NCI-H82 treated with DMSO at 0.1 percent for 48 hours (cell line): ENCODE measurements at regions not wholly inside any gene's neighbourhood (a gene's known extent, or its start where the extent isn't known, plus 50 kb on each side); places are given as distances from the start of the nearest gene placed in this dataset.
"Not testable (repeated sequence)": the region's sequence is repeated elsewhere in the genome, so short reads cannot be mapped to it uniquely, and the experiment has no call there.

Experiments
- DNase-seq: peaks from one replicate; lab custom pipeline; 2025; ENCODE audit not compliant: unreplicated experiment; lab: John Stamatoyannopoulos, UW

DNA sequence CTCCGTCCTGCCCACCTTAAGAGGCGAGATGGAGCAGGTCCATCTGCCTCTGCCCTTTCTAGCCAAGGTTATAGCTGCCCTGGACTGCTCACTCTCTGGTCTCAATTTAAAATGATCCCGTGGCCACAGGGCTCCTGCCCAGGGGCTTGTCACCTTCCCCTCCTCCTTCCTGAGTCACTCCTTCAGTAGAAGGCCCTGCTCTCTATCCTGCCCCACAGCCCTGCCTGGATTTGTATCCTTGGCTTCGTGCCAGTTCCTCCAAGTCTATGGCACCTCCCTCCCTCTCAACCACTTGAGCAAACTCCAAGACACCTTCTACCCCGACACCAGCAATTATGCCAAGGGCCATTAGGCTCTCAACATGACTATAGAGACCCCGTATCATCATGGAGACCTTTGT is 105.3 kb upstream of the PZP start:
- DNase-seq: not testable (repeated sequence)

DNA sequence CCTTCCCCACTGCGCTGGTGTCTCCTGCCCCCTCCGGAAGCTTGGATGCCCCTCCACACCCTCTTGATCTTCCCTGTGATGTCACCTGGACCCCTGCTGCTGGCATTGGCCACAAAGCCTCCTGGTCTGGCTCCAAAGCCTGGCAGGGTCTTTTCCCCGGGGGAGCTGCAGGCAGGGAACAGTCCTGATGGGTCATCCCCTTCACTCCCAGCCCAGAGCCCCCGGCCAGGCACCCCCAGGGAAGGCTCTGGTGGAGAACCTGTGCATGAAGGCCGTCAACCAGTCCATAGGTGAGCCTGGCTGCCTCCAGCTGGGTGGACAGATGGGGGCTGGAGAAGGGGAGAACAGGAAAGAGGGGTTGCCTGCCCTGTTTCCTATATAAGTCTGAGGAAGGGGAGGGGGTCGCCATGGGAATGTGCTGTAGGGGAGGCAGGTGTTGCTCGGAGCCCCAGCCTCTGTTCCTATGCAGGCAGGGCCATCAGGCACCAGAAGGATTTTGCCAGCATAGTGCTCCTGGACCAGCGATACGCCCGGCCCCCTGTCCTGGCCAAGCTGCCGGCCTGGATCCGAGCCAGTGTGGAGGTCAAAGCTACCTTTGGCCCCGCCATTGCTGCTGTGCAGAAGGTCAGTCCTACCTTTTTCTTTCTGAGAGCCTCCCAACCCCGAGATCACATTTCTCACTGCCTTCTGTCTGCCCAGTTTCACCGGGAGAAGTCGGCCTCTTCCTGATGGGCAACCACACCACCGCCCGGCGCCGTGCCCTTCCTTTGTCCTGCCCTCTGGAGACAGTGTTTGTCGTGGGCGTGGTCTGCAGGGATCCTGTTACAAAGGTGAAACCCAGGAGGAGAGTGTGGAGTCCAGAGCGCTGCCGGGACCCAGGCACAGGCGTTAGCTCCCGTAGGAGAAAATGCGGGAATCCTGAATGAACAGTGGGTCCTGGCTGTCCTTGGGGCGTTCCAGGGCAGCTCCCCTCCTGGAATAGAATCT is 104.5 kb upstream of the PZP start:
- not testable (repeated sequence) for DNase-seq

GRCh38 chr12:9311454-9311853 is 103.3 kb upstream of the PZP start:
- not testable (repeated sequence) for DNase-seq

GRCh38 chr12:9310645-9311044 is 102.5 kb upstream of the PZP start:
- DNase-seq: not testable (repeated sequence)

DNA sequence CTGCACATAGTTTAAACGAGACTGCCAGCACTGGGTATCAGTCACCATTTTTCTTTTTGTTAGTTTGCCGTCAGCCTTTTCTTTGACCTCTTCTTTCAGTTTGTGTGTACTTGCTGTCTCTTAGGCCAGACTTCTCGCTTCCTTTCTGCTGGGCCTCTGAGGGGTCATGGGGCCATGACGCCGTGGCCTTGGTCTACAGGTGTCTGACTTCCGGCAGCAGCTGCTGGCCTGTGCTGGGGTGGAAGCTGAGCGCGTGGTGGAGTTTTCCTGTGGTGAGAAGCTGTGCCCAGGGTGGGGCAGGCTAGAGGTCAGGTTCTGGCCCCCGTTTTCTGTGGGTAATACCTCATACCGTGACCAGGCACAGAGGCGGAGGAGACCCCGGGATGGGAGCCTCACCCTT is 101.6 kb upstream of the PZP start:
- not testable (repeated sequence) for DNase-seq

DNA sequence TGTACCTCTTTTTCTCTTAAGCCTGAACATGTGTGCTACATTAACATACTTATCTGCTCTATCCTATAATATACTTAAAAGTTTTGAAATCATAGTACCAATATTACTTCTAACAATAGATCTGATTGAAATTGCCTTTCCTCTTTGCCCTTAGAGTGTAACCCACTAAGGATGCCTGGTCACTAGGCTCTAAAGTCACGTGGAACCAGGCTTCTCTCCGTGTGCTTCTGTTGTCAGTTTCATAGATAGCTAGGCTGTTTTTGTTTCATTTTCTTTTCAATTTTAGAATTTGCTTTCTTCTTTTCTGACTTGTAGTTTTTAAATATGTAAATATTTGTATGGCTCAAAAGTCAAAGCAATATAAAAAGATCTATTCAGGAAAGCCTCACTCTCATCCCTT is 100.5 kb upstream of the PZP start:
- not testable (repeated sequence) for DNase-seq

- DNase-seq: not testable (repeated sequence)
These were observed 100.0 kb upstream of the PZP start for GRCh38 chr12:9308163-9308562.

DNA sequence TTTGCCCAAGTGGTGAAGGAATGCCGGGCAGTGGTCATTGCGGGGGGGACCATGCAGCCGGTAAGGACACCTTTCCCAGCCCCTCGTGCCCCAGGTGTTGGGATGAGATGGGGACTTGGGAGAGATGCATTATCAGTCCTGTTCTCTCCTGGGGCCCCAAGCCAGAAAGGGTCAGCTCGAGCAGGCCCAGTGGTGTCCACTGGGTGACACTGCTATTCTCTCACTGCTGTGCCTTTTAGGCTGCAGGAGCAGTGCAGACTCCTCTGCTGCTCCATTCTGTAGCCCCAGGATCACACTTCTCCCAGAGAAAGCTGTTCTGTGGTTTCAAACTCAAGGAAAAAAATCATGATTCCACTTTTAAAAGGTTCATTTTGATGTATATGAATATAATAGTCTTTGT is 99.1 kb upstream of the PZP start:
- DNase-seq: not testable (repeated sequence)

GRCh38 chr12:9306004-9306403 is 97.8 kb upstream of the PZP start:
- DNase-seq: not testable (repeated sequence)

DNA sequence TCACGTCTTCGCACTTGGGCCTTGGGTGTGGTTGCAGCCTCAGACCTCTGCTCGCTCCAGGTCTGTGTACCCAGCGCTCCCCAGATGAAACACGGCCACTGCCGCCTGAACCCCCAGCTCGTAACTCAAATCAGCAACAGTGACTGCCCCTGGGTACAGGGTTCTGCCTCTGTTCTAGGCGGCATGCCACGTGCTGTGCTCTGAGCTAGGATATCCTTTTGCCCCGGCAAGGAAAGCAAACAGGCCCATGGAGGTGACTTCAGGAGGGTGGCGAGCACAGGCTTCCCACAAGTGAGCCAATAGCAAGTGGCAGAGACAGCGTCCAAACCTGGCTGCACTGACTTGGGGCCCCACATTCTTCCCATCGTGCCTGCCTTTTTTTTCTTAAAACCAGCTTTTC is 96.3 kb upstream of the PZP start:
- DNase-seq: not testable (repeated sequence)

- not testable (repeated sequence) for DNase-seq
These were observed 87.7 kb upstream of the PZP start for GRCh38 chr12:9295872-9296271.

DNA sequence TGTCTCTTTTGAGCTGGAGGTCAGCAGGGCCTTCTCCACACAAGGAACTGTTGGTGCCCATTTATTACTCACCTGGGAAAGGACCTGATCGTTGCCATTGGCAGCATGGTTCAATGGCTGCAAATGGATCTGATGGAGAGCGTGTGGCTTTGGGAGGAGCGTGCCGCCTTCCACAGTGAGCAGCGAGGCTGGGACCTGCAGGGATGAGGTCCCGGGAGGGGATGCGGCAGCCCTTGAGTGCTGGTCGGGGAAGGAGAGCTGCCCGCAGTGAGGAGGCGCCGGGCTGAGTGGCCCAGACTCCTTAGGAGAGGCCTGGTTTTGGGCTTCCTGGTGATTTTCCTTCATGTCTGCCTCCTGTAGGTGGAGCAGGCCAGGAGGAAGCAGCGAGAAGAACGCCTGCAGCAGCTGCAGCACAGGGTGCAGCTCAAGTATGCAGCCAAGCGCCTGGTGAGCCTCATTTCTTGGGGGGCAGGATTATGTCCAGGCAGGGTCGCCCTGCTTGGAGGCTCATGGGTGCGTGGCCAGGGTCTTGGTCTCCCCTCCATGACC is 86.0 kb upstream of the PZP start:
- not testable (repeated sequence) for DNase-seq

DNA sequence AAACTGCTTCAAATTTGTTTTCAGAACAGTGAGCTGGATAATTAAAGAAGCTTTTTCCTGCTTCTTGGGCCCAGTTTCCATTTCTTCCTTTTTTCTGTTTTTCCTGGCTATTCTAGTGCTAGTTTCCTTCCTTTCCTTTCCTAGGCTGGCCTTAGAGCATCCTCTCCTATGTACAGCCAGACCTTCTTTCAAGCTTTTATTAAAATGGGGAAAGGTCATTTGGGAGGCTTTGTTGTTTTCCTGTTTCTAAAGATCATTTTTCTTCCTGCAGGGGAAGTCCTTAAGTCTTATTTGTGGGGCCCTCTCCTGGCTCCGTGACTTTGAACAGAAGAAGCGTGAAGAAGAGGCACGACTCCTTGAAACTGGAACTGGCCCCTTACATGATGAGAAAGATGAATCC is 85.2 kb upstream of the PZP start:
- not testable (repeated sequence) for DNase-seq

GRCh38 chr12:9289984-9290383 is 81.8 kb upstream of the PZP start:
- DNase-seq: not testable (repeated sequence)

DNA sequence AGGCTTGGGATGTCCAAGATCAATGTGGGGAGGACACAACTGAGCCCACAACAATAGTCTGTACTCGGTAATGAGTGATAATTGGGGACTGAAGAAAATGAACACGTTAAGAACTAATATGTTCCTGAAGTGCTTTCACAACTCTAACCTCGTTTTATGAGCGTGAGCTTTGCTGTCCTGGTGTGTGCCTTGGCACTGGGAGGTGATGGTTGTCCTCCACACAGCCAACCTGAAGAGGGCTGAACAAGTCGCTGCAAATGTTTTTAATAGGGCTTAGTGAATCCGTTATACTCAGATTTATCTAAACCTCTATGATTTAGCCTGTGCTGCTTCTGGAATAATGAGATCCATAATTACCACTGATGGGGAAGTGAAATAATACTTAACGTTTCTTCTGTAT is 76.5 kb upstream of the PZP start:
- not testable (repeated sequence) for DNase-seq

DNA sequence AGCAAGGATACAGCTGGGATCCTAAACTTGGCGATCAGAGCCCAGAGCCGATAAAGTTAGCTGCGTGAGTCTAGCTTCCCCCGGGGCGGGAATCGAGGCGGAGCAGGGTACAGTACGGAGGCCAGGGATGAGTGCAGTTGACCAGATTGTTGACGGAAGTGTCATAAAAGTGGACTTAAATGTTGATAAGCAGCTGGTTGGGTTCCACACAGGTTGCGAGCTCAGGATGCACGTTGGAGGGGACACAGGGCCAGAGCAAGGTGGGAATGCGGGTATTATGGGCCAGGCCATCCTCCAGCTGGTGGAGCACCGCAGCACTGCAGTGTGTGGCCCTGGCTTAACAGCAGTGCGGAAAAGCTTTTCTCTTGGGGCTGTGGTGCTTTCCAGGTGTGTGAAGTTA is 76.0 kb upstream of the PZP start:
- not testable (repeated sequence) for DNase-seq

- DNase-seq: peak; percentile 28
These were observed 75.3 kb upstream of the PZP start for GRCh38 chr12:9283346-9284095.

DNA sequence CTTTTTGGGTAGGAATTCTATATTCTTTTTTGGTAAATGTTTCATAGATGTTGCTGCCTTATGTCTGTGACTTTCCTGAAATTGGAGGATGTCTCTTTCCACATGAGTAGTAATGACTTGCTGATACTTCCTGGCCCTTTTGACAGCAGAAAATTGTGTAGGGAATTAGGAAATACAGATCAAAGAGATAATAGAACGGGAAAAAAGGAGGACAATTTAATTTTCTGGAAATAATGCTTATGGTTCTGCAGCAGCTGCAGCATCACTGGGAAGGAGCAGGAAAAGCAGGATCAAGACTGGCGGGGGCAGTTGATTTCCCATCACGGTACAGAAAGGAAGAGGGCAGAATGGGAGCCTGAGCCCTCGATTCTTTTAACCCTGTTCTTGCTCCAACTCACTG is 68.8 kb upstream of the PZP start:
- no peak for DNase-seq

- no peak for DNase-seq
These were observed 65.1 kb upstream of the PZP start for GRCh38 chr12:9273276-9273675.

- DNase-seq: no peak
These were observed 63.7 kb upstream of the PZP start for GRCh38 chr12:9271875-9272274.

DNA sequence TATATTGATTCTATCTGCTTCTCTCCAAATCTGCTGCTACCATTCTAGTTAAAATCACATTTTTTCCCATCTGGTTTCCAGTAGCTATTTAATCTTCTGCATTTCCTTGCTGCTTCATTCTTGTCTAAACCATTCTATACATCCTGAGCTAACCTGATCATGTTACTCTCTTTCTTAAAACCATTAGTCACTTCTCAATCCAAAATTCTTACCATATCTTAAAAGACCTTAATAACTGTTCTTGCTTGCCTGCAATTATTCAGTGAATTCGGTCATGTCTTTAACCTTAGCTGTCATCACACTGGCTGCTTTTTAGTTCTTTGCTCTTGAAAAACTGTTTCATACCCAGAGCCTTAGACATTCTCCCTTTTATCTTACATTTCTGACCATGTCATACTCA is 56.4 kb upstream of the PZP start:
- no peak for DNase-seq

- DNase-seq: no peak
These were observed 52.7 kb upstream of the PZP start for GRCh38 chr12:9260931-9261330.
